Nephron (organoid): ENCODE measurements at regions not wholly inside any gene's neighbourhood (a gene's known extent, or its start where the extent isn't known, plus 50 kb on each side); places are given as distances from the start of the nearest gene placed in this dataset.

Experiments
- H3K27ac Mint-ChIP-seq, 3 experiments: 2 replicates each; pipeline ENCODE4 v1.8.0; 2020; ENCODE audit warnings: mixed read lengths in 3 of 3, mild to moderate bottlenecking in 2 of 3, moderate library complexity in 1 of 3
- H3K27me3 Mint-ChIP-seq: 2 replicates; pipeline ENCODE4 v1.8.0; 2021; ENCODE audit warnings: low read depth, mild to moderate bottlenecking, moderate library complexity, mixed read lengths
- H3K36me3 Mint-ChIP-seq: 2 replicates; pipeline ENCODE4 v1.8.0; 2020; ENCODE audit warnings: low read depth, mixed read lengths
- H3K4me1 Mint-ChIP-seq: 2 replicates; pipeline ENCODE4 v1.8.0; 2020; ENCODE audit warnings: mixed read lengths
- H3K4me3 Mint-ChIP-seq, 3 experiments: 2 replicates each; pipeline ENCODE4 v1.8.0; 2020; ENCODE audit warnings: mild to moderate bottlenecking in 3 of 3, mixed read lengths in 3 of 3, moderate library complexity in 2 of 3
- H3K9me3 Mint-ChIP-seq: 2 replicates; pipeline ENCODE4 v1.8.0; 2020; ENCODE audit warnings: mixed read lengths
- CTCF ChIP-seq, 3 experiments: fragments of 200-600 bp; sonication (generic); IDR thresholded peaks; one replicate each; pipeline ENCODE4 v1.5.0; 2021; ENCODE audit warnings: antibody characterized with exemption in 3 of 3; ENCODE audit not compliant: unreplicated experiment in 3 of 3

GRCh38 chr5:2255915-2256690 is 373.4 kb upstream of the IRX4 start:
- Mint-ChIP-seq H3K27me3 (peaks cover 77% of the 10 kb centered on the region), H3K27ac (no peak overlapping the region), H3K9me3 (no peaks in the 10 kb centered on the region), H3K4me1 (peaks cover 27% of the 10 kb centered on the region), H3K36me3 (no peaks in the 10 kb centered on the region), H3K4me3 (no peak overlapping the region)
- no peak for TF ChIP-seq CTCF (IDR thresholded peaks at IDR 0.05; ENCODE audit: unreplicated experiment in 3 of 3)

GRCh38 chr5:2254880-2255750 is 372.4 kb upstream of the IRX4 start:
- Mint-ChIP-seq H3K27me3 (peaks cover 78% of the 10 kb centered on the region), H3K4me1 (peaks cover 27% of the 10 kb centered on the region), H3K4me3 (no peak overlapping the region), H3K36me3 (no peaks in the 10 kb centered on the region), H3K9me3 (no peaks in the 10 kb centered on the region), H3K27ac (no peak overlapping the region)
- no peak for TF ChIP-seq CTCF (IDR thresholded peaks at IDR 0.05; ENCODE audit: unreplicated experiment in 3 of 3)

GRCh38 chr5:2254406-2254805 is 371.7 kb upstream of the IRX4 start:
- peak; percentile 6 to 25 (median 23) for TF ChIP-seq CTCF (IDR thresholded peaks at IDR 0.05; ENCODE audit: unreplicated experiment in 3 of 3)
- Mint-ChIP-seq H3K27ac (no peak overlapping the region), H3K27me3 (peaks cover 76% of the 10 kb centered on the region), H3K4me1 (peaks cover 27% of the 10 kb centered on the region), H3K4me3 (no peak overlapping the region), H3K9me3 (no peaks in the 10 kb centered on the region), H3K36me3 (no peaks in the 10 kb centered on the region)

GRCh38 chr5:2253040-2253975 is 370.6 kb upstream of the IRX4 start:
- Mint-ChIP-seq H3K4me3 (peak overlapping the region in 1 of 3 experiments; percentile 24), H3K4me1 (peaks cover 27% of the 10 kb centered on the region), H3K27me3 (peaks cover 76% of the 10 kb centered on the region), H3K27ac (no peak overlapping the region), H3K9me3 (peaks cover under 1% of the 10 kb centered on the region), H3K36me3 (no peaks in the 10 kb centered on the region)
- no peak for TF ChIP-seq CTCF (IDR thresholded peaks at IDR 0.05; ENCODE audit: unreplicated experiment in 3 of 3)

- Mint-ChIP-seq H3K9me3 (peaks cover 13% of the 10 kb centered on the region), H3K4me3 (no peak overlapping the region), H3K27me3 (peaks cover 83% of the 10 kb centered on the region), H3K27ac (no peak overlapping the region), H3K36me3 (no peaks in the 10 kb centered on the region), H3K4me1 (peaks cover 27% of the 10 kb centered on the region)
- TF ChIP-seq CTCF (IDR thresholded peaks at IDR 0.05; ENCODE audit: unreplicated experiment in 3 of 3), result no peak
These were observed 369.0 kb upstream of the IRX4 start for GRCh38 chr5:2251751-2252150.
